Iris pigment epithelial cell (primary cell): ENCODE measurements at regions not wholly inside any gene's neighbourhood (a gene's known extent, or its start where the extent isn't known, plus 50 kb on each side); places are given as distances from the start of the nearest gene placed in this dataset.

Source experiments
- DNase-seq: peaks from one replicate; pipeline ENCODE4 v3.0.0-alpha.2; 2011; ENCODE audit warnings: low read depth

- no peak for DNase-seq
Measured at GRCh38 chr12:118851891-118852290, 129.4 kb upstream of the SRRM4 start.

GRCh38 chr12:118853634-118854033, 127.7 kb upstream of the SRRM4 start:
- DNase-seq = peak; percentile 6

GRCh38 chr12:118855858-118856257, 125.5 kb upstream of the SRRM4 start:
- DNase-seq = no peak

GRCh38 chr12:118866346-118866745, 115.0 kb upstream of the SRRM4 start:
- DNase-seq = no peak

GRCh38 chr12:118870551-118870950, 110.8 kb upstream of the SRRM4 start:
- DNase-seq = no peak

- no peak for DNase-seq
Measured at GRCh38 chr12:118874698-118875548, 106.4 kb upstream of the SRRM4 start.

GRCh38 chr12:118880720-118881493, 100.4 kb upstream of the SRRM4 start:
- DNase-seq = no peak

- no peak for DNase-seq
Measured at GRCh38 chr12:118884226-118884625, 97.1 kb upstream of the SRRM4 start.

- DNase-seq = no peak
Measured at GRCh38 chr12:118900993-118901392, 80.3 kb upstream of the SRRM4 start.

GRCh38 chr12:118908811-118909210, 72.5 kb upstream of the SRRM4 start:
- DNase-seq = no peak

GRCh38 chr12:118912697-118913270, 68.6 kb upstream of the SRRM4 start:
- no peak for DNase-seq

GRCh38 chr12:118921761-118922160, 59.6 kb upstream of the SRRM4 start:
- no peak for DNase-seq

- DNase-seq = no peak
Measured at GRCh38 chr12:118922405-118922804, 58.9 kb upstream of the SRRM4 start.

GRCh38 chr12:118925407-118925806, 55.9 kb upstream of the SRRM4 start:
- DNase-seq = no peak

- DNase-seq = no peak
Measured at GRCh38 chr12:118925826-118926225, 55.5 kb upstream of the SRRM4 start.
